Hepatocyte (in vitro differentiated cells): ENCODE measurements at regions not wholly inside any gene's neighbourhood (a gene's known extent, or its start where the extent isn't known, plus 50 kb on each side); places are given as distances from the start of the nearest gene placed in this dataset.

ENCODE experiments used
- DNase-seq: peaks from one replicate; pipeline ENCODE4 v3.0.0-alpha.2; 2016; ENCODE audit warnings: low spot score
- H2AFZ ChIP-seq: fragments of 200-600 bp; sonication (generic); 2 replicates; pipeline ENCODE4 v1.6.0; 2016; ENCODE audit warnings: antibody characterized with exemption, mild to moderate bottlenecking
- H3K27ac ChIP-seq: fragments of 200-600 bp; sonication (generic); 2 replicates; pipeline ENCODE4 v1.5.1; 2016; ENCODE audit warnings: mild to moderate bottlenecking
- H3K27me3 ChIP-seq: fragments of 200-600 bp; sonication (generic); 2 replicates; pipeline ENCODE4 v1.6.1; 2016
- H3K36me3 ChIP-seq: fragments of 200-600 bp; sonication (generic); replicated peaks from 2 replicates; pipeline ENCODE4 v1.5.1; 2016; ENCODE audit warnings: low read depth; ENCODE audit not compliant: insufficient read depth
- H3K4me1 ChIP-seq: fragments of 200-600 bp; sonication (generic); 2 replicates; pipeline ENCODE4 v1.5.1; 2016; ENCODE audit warnings: mild to moderate bottlenecking, moderate library complexity; ENCODE audit not compliant: insufficient read depth
- H3K4me2 ChIP-seq: fragments of 200-600 bp; sonication (generic); 2 replicates; pipeline ENCODE4 v1.6.0; 2016
- H3K4me3 ChIP-seq: fragments of 200-600 bp; sonication (generic); 2 replicates; pipeline ENCODE4 v1.5.1; 2016; ENCODE audit warnings: mild to moderate bottlenecking
- H3K79me2 ChIP-seq: fragments of 200-600 bp; sonication (generic); 2 replicates; pipeline ENCODE4 v1.6.0; 2017; ENCODE audit warnings: mild to moderate bottlenecking
- H3K9me2 ChIP-seq: fragments of 200-600 bp; sonication (generic); replicated peaks from 2 replicates; pipeline ENCODE4 v1.6.0; 2017; ENCODE audit warnings: mild to moderate bottlenecking; ENCODE audit not compliant: insufficient read depth
- H3K9me3 ChIP-seq: fragments of 200-600 bp; sonication (generic); 2 replicates; pipeline ENCODE4 v1.5.1; 2016; ENCODE audit warnings: low read depth, mild to moderate bottlenecking
- H4K20me1 ChIP-seq: fragments of 200-600 bp; sonication (generic); 2 replicates; pipeline ENCODE4 v1.6.0; 2016; ENCODE audit warnings: mild to moderate bottlenecking; ENCODE audit not compliant: insufficient read depth, poor library complexity, severe bottlenecking
- EZH2 ChIP-seq: fragments of 200-600 bp; sonication (generic); IDR thresholded peaks from 2 replicates; pipeline ENCODE4 v1.6.1; 2016; ENCODE audit warnings: antibody characterized with exemption, mild to moderate bottlenecking, borderline replicate concordance
- EZH2phosphoT487 ChIP-seq: fragments of 200-600 bp; sonication (generic); IDR thresholded peaks from one replicate; pipeline ENCODE4 v1.6.1; 2018; ENCODE audit warnings: antibody characterized with exemption, mild to moderate bottlenecking, low read depth, moderate library complexity; ENCODE audit not compliant: unreplicated experiment, severe bottlenecking
- WGBS: methylation state at CpG from one replicate; pipeline ENCODE4 v1.1.6; 2016; ENCODE audit warnings: low lambda C conversion rate; ENCODE audit errors: missing lambda C conversion rate; 5-methylcytosine and 5-hydroxymethylcytosine counted together
- TF ChIP-seq, protein P1 (sequence below): fragments of 200-600 bp; sonication (generic); IDR thresholded peaks from 2 replicates; pipeline ENCODE4 v1.5.1; 2016; ENCODE audit warnings: antibody characterized with exemption, mild to moderate bottlenecking; ENCODE audit not compliant: poor library complexity

DNA sequence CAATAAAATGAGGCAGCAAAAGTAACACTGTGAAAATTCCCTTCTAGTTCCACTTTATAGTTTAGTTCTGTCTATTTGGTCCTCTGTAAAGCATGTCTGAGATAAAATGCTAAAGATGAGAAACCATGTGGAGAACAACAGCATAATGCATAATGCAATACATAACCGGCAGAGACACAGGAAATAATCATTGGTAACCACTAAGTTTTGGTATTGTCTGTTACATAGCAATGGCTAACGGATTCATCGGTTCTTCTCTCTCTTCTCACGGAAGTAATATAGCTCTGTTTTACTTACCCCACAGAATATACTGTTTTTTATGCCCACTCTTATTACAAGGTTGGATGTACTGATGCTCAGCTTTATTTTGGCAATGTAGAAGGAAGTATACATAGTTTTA lies 158.9 kb downstream of the FAM174A start:
- Histone ChIP-seq H3K79me2 (no peaks in the 10 kb centered on the region), H3K4me2 (no peak overlapping the region), H3K4me1 (no peaks in the 10 kb centered on the region), H4K20me1 (no peaks in the 10 kb centered on the region), H3K27ac (no peak overlapping the region), H2AFZ (no peak overlapping the region), H3K36me3 (no peaks in the 10 kb centered on the region), H3K4me3 (no peak overlapping the region), H3K27me3 (no peaks in the 10 kb centered on the region), H3K9me2 (no peaks in the 10 kb centered on the region), H3K9me3 (no peaks in the 10 kb centered on the region)
- no peak for DNase-seq
- TF ChIP-seq EZH2phosphoT487 (no peak), EZH2 (no peak)
- TF ChIP-seq, protein P1, sequence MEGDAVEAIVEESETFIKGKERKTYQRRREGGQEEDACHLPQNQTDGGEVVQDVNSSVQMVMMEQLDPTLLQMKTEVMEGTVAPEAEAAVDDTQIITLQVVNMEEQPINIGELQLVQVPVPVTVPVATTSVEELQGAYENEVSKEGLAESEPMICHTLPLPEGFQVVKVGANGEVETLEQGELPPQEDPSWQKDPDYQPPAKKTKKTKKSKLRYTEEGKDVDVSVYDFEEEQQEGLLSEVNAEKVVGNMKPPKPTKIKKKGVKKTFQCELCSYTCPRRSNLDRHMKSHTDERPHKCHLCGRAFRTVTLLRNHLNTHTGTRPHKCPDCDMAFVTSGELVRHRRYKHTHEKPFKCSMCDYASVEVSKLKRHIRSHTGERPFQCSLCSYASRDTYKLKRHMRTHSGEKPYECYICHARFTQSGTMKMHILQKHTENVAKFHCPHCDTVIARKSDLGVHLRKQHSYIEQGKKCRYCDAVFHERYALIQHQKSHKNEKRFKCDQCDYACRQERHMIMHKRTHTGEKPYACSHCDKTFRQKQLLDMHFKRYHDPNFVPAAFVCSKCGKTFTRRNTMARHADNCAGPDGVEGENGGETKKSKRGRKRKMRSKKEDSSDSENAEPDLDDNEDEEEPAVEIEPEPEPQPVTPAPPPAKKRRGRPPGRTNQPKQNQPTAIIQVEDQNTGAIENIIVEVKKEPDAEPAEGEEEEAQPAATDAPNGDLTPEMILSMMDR = no peak
- whole genome bisulfite sequencing = 71% methylated on average over 4 of the region's 4 CpGs

DNA sequence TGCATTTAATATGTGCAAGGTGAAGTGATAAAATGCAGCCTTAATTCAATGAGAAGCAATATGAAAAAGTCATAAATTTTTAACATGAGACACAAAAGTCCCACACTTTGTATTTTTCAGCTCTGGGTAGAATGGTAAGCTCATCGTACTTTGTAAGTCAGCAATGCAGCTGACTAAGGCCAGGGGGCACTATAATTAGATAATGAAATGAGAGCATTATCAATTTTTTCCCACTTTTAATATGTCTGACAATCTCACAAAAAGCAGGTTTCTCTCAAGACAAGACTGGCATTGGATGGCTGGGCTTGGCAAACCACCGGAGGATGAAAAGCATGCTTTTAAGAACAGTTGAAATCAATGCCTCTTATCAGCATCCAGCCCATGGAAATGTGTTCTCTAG lies 162.8 kb downstream of the FAM174A start:
- TF ChIP-seq EZH2 = no peak
- TF ChIP-seq, protein P1 = peak; percentile 27
- Histone ChIP-seq H3K4me1 (no peaks in the 10 kb centered on the region), H3K27ac (no peak overlapping the region), H3K9me2 (no peaks in the 10 kb centered on the region), H3K4me3 (no peak overlapping the region), H3K27me3 (no peaks in the 10 kb centered on the region), H2AFZ (no peak overlapping the region), H3K79me2 (no peaks in the 10 kb centered on the region), H4K20me1 (no peaks in the 10 kb centered on the region), H3K9me3 (no peaks in the 10 kb centered on the region), H3K4me2 (no peak overlapping the region), H3K36me3 (no peaks in the 10 kb centered on the region)
- DNase-seq = no peak
- 72% methylated on average over 2 of the region's 2 CpGs for WGBS

DNA sequence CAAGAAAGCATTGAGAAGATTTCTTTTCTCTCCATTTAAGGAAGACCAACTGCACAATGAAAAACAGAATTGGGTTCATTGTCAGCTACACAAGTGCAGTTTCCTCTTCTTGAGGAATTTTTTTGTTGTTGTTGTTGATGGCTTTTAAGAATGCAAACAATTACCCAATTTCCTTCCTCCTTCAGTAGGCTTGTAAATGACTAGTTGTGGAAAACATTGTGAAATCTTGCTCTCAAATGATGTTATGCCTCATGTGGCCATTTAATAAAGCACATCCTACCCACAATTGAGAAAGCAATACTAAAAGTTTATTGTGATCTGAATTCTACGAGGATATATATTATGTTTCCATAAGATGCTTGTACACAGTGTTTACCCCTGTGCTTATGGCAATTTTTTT lies 171.6 kb downstream of the FAM174A start:
- no peak overlapping the region for H3K27ac ChIP-seq
- no peak overlapping the region for H3K4me2 ChIP-seq
- H4K20me1 ChIP-seq = no peaks in the 10 kb centered on the region
- H3K36me3 ChIP-seq = no peaks in the 10 kb centered on the region
- no peaks in the 10 kb centered on the region for H3K9me3 ChIP-seq
- WGBS = 84% methylated on average over 1 of the region's 1 CpG
- no peaks in the 10 kb centered on the region for H3K9me2 ChIP-seq
- DNase-seq = peak; percentile 9
- no peak overlapping the region for H2AFZ ChIP-seq
- H3K4me3 ChIP-seq = no peak overlapping the region
- H3K27me3 ChIP-seq = no peaks in the 10 kb centered on the region
- no peaks in the 10 kb centered on the region for H3K4me1 ChIP-seq
- no peaks in the 10 kb centered on the region for H3K79me2 ChIP-seq
- no peak for TF ChIP-seq EZH2
- TF ChIP-seq, protein P1 = peak; percentile 30

DNA sequence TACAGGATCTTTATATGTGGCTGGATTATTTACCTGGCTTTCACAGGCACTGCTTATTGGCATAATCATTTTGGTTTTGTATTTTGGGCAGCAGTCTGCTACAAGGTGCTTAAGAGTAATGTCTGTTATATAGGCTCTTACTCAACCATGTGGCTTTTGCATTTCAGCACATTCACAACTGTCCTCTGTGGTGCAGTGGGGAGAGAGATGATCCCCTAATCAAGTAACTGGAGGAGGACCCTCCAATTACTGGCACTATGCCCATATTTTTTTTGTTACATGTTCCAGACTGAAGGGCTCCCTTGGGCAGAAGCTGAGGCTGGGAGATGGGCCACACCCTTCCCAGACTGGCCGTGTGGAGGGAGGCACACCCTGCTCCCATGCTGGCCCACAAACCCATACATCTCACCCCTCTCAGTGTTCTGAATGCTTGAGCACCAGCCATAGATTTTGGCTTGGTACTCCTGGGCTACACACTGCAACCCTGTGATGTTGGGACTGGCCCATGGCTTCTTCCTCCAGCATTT lies 173.5 kb downstream of the FAM174A start:
- TF ChIP-seq, protein P1 = no peak
- TF ChIP-seq EZH2phosphoT487 (no peak), EZH2 (no peak)
- no peaks in the 10 kb centered on the region for H4K20me1 ChIP-seq
- H3K4me3 ChIP-seq = no peak overlapping the region
- no peaks in the 10 kb centered on the region for H3K27me3 ChIP-seq
- DNase-seq = no peak
- WGBS = 69% methylated on average over 1 of the region's 1 CpG
- no peaks in the 10 kb centered on the region for H3K9me3 ChIP-seq
- H3K4me2 ChIP-seq = no peak overlapping the region
- no peak overlapping the region for H3K27ac ChIP-seq
- no peaks in the 10 kb centered on the region for H3K79me2 ChIP-seq
- H3K36me3 ChIP-seq = no peaks in the 10 kb centered on the region
- no peak overlapping the region for H2AFZ ChIP-seq
- no peaks in the 10 kb centered on the region for H3K9me2 ChIP-seq
- no peaks in the 10 kb centered on the region for H3K4me1 ChIP-seq
